GM19395 (cell line): ENCODE measurements at regions not wholly inside any gene's neighbourhood (a gene's known extent, or its start where the extent isn't known, plus 50 kb on each side); places are given as distances from the start of the nearest gene placed in this dataset.
"Not testable (repeated sequence)": the region's sequence is repeated elsewhere in the genome, so short reads cannot be mapped to it uniquely, and the experiment has no call there.

Experiments used
- ATAC-seq: cut with Tn5 transposase; IDR thresholded peaks from one replicate; pipeline ENCODE4 v1.9.1; 2021; ENCODE audit warnings: mild to moderate bottlenecking, moderate library complexity; ENCODE audit not compliant: unreplicated experiment

GRCh38 chr17:15858082-15858481 is 86.8 kb upstream of the ADORA2B start:
- not testable (repeated sequence) for ATAC-seq

- ATAC-seq = peak; percentile 78
Observed at GRCh38 chr17:15860774-15861173, 84.2 kb upstream of the ADORA2B start.

- ATAC-seq = not testable (repeated sequence)
Observed at GRCh38 chr17:15864061-15864460, 80.9 kb upstream of the ADORA2B start.

GRCh38 chr17:15864472-15864871 is 80.5 kb upstream of the ADORA2B start:
- ATAC-seq = not testable (repeated sequence)

- not testable (repeated sequence) for ATAC-seq
Observed at GRCh38 chr17:15866015-15866414, 78.9 kb upstream of the ADORA2B start.

- not testable (repeated sequence) for ATAC-seq
Observed at GRCh38 chr17:15867331-15867730, 77.6 kb upstream of the ADORA2B start.

GRCh38 chr17:15869868-15870267 is 75.1 kb upstream of the ADORA2B start:
- ATAC-seq = not testable (repeated sequence)

GRCh38 chr17:15872677-15873076 is 72.3 kb upstream of the ADORA2B start:
- ATAC-seq = not testable (repeated sequence)

- not testable (repeated sequence) for ATAC-seq
Observed at GRCh38 chr17:15877882-15878500, 66.9 kb upstream of the ADORA2B start.

- no peak for ATAC-seq
Observed at GRCh38 chr17:15882058-15882720, 62.7 kb upstream of the ADORA2B start.

GRCh38 chr17:15882777-15883176 is 62.2 kb upstream of the ADORA2B start:
- ATAC-seq = no peak

- ATAC-seq = no peak
Observed at GRCh38 chr17:15883617-15884111, 61.3 kb upstream of the ADORA2B start.

GRCh38 chr17:15884731-15885130 is 60.2 kb upstream of the ADORA2B start:
- no peak for ATAC-seq

GRCh38 chr17:15885770-15886169 is 59.2 kb upstream of the ADORA2B start:
- no peak for ATAC-seq

GRCh38 chr17:15886221-15886620 is 58.7 kb upstream of the ADORA2B start:
- ATAC-seq = no peak

- no peak for ATAC-seq
Observed at GRCh38 chr17:15886804-15887203, 58.1 kb upstream of the ADORA2B start.

GRCh38 chr17:15888436-15888835 is 56.5 kb upstream of the ADORA2B start:
- ATAC-seq = no peak

- no peak for ATAC-seq
Observed at GRCh38 chr17:15890279-15890892, 54.5 kb upstream of the ADORA2B start.

GRCh38 chr17:15891318-15891717 is 53.6 kb upstream of the ADORA2B start:
- ATAC-seq = no peak

GRCh38 chr17:15892244-15892643 is 52.7 kb upstream of the ADORA2B start:
- ATAC-seq = no peak

GRCh38 chr17:15892731-15893657 is 51.9 kb upstream of the ADORA2B start:
- no peak for ATAC-seq
